ENCODE measurements at regions not wholly inside any gene's neighbourhood (a gene's known extent, or its start where the extent isn't known, plus 50 kb on each side); places are given as distances from the start of the nearest gene placed in this dataset.
"Not testable (repeated sequence)": the region's sequence is repeated elsewhere in the genome, so short reads cannot be mapped to it uniquely, and the experiment has no call there.

DNA sequence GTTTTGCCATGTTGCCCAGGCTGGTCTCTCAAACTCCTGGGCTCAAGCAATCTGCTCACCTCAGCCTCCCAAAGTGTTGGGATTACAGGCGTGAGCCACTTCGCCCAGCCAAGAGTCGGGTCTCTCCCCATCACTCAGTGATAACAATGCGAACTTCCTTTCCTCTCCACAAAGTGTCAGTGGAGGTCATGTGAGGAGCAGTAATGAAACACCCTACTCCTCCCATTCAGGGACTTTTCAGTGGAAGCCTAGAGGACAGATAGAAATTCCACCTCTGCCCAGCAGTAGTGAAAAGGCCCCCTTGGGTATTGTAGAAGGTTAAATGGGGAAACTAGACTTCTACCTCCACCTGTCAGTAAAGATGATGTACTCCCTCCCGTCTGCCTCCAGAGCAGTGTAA lies 141.9 kb upstream of the STK26 start:
- intact Hi-C loops (cut with DNase I; ENCODE audit: low total_unique reads) = no loop called here
- Histone ChIP-seq H3K9me3 (peaks cover 0 to 13% (median 6%) of the 10 kb centered on the region in 4 donors), H3K4me1 (no peaks in the 10 kb centered on the region), H3K36me3 (no peaks in the 10 kb centered on the region), H3K4me3 (no peak overlapping the region), H3K27me3 (no peaks in the 10 kb centered on the region), H3K27ac (no peak overlapping the region)
- no peak for DNase-seq
- 60 to 71% (median 65%) methylated on average over 4 to 5 of the region's 5 CpGs for WGBS, 5 donors
- TF ChIP-seq POLR2AphosphoS5 (IDR thresholded peaks at IDR 0.05) (no peak), EP300 (IDR thresholded peaks at IDR 0.05) (no peak), POLR2A (IDR thresholded peaks at IDR 0.05) (no peak)
- TF ChIP-seq, protein P1, sequence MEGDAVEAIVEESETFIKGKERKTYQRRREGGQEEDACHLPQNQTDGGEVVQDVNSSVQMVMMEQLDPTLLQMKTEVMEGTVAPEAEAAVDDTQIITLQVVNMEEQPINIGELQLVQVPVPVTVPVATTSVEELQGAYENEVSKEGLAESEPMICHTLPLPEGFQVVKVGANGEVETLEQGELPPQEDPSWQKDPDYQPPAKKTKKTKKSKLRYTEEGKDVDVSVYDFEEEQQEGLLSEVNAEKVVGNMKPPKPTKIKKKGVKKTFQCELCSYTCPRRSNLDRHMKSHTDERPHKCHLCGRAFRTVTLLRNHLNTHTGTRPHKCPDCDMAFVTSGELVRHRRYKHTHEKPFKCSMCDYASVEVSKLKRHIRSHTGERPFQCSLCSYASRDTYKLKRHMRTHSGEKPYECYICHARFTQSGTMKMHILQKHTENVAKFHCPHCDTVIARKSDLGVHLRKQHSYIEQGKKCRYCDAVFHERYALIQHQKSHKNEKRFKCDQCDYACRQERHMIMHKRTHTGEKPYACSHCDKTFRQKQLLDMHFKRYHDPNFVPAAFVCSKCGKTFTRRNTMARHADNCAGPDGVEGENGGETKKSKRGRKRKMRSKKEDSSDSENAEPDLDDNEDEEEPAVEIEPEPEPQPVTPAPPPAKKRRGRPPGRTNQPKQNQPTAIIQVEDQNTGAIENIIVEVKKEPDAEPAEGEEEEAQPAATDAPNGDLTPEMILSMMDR (IDR thresholded peaks at IDR 0.05) = no peak

DNA sequence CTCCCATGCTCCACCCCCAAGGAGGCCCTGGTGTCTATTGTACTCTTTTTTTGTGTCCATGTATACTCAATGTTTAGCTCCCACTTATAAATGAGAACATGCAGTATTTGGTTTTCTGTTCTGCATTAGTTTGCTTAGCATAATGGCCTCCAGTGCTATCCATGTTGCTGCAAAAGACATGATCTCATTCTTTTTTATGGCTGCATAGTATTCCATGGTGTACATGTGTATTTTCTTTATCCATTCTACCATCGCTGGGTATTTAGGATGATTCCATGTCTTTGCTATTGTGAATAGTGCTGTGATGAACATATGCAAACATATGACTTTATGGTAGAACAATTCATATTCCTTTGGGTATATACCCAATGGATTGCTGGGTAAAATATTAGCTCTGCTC lies 138.1 kb upstream of the STK26 start:
- H3K27me3 ChIP-seq; H3K4me1 ChIP-seq; H3K27ac ChIP-seq; intact Hi-C loops (cut with DNase I; ENCODE audit: low total_unique reads); H3K4me3 ChIP-seq; DNase-seq; H3K36me3 ChIP-seq: not testable (repeated sequence)
- H3K9me3 ChIP-seq = peaks cover 0 to 20% (median 7%) of the 10 kb centered on the region in 4 donors
- 50 to 100% (median 95%) methylated on average over 1 of the region's 1 CpG for WGBS, 5 donors

DNA sequence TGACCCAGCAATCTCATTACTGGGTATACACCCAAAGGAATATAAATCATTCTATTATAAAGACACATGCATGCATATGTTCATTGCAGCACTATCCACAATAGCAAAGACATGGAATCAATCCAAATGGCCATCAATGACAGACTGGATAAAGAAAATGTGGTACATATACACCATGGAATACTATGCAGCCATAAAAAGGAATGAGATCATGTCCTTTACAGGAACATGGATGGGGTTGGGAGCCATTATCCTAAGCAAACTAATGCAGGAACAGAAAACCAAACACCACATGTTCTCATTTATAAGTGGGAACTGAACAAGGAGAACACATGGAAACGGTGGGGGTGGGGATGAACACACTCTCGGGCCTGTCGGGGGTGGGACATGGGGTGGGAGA lies 129.2 kb upstream of the STK26 start:
- intact Hi-C loops (cut with DNase I; ENCODE audit: low total_unique reads); DNase-seq; H3K4me1 ChIP-seq; H3K27me3 ChIP-seq; H3K4me3 ChIP-seq; H3K36me3 ChIP-seq; H3K27ac ChIP-seq: not testable (repeated sequence)
- H3K9me3 ChIP-seq = peaks cover 0 to 11% (median 0%) of the 10 kb centered on the region in 4 donors
- WGBS, 5 donors = 57 to 93% (median 91%) methylated on average over 3 of the region's 3 CpGs

DNA sequence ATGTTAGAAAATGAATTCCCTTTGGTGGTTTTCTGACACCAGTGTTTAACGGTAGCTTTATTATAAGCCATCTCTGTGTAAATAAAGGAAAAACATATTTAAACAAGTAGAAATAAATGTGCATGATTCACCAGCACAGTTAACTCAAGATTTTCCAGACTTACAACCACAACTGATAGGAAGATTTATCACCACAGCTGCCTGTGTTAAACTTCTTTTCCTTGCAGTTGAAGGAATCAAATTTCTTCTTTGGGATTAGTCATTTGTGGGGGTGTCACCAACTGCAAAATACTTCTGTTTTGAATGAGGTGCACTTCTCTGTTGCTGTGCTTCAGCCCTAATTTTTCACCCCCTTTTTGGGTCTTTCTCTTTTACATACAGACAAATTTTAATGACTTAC lies 128.1 kb upstream of the STK26 start:
- Histone ChIP-seq H3K27me3 (no peaks in the 10 kb centered on the region), H3K27ac (no peak overlapping the region), H3K36me3 (no peaks in the 10 kb centered on the region), H3K4me1 (no peaks in the 10 kb centered on the region), H3K9me3 (peaks cover 0 to 11% (median 0%) of the 10 kb centered on the region in 4 donors), H3K4me3 (no peak overlapping the region)
- TF ChIP-seq, protein P1 (IDR thresholded peaks at IDR 0.05) = no peak
- TF ChIP-seq POLR2A (IDR thresholded peaks at IDR 0.05) = no peak
- intact Hi-C loops (cut with DNase I; ENCODE audit: low total_unique reads) = no loop called here
- DNase-seq = peak in 1 of 2 donors; percentile 3
- WGBS, 5 donors = 6 to 29% (median 11%) methylated on average over 1 of the region's 1 CpG

DNA sequence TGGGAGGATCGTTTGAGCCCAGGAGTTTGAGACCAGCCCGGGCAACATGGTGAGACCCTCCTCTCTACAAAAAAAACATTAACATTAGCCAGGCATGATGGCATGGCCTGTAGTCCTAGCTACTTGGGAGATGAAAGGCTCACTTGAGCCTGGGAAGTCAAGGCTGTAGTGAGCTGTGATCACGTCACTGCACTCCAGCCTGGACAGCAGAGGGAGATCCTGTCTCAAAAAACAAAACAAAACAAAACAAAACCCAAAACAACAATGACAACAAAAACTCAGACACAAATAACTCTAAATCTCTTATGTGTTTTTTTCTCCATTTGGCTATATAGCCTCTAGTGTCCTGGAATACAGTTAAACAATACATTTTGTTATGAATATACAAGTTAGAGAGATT lies 127.3 kb upstream of the STK26 start:
- DNase-seq = no peak
- TF ChIP-seq POLR2AphosphoS5 (IDR thresholded peaks at IDR 0.05) (no peak), EP300 (IDR thresholded peaks at IDR 0.05) (no peak), POLR2A (IDR thresholded peaks at IDR 0.05) (no peak)
- TF ChIP-seq, protein P1 (IDR thresholded peaks at IDR 0.05) = no peak
- Histone ChIP-seq H3K9me3 (peaks cover 0 to 11% (median 0%) of the 10 kb centered on the region in 4 donors), H3K36me3 (no peaks in the 10 kb centered on the region), H3K27me3 (no peaks in the 10 kb centered on the region), H3K4me3 (no peak overlapping the region), H3K4me1 (no peaks in the 10 kb centered on the region), H3K27ac (no peak overlapping the region)
- WGBS, 5 donors = 44 to 76% (median 55%) methylated on average over 3 of the region's 3 CpGs
- intact Hi-C loops (cut with DNase I; ENCODE audit: low total_unique reads) = no loop called here

DNA sequence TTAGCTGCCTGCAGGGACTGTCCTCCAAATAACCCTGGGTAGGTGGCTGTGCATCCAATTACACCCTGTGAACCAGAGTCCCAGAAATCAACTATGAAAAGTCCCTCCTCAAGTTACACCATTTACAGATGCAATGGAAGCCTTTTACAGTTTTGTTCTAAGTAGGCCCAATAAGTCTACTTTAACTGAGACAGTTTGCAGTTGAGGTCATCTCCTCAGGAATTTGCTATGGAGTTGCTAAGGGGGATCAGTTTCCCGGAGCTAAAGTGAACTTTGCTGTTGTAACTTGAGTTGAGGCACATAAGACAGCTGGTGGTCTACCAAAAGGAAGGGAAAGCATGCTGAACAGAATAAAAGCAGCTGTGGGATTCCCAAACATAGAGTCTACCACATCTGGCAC lies 121.6 kb upstream of the STK26 start:
- no peaks in the 10 kb centered on the region for H3K36me3 ChIP-seq
- no peaks in the 10 kb centered on the region for H3K4me1 ChIP-seq
- no peak for DNase-seq
- H3K9me3 ChIP-seq = no peaks in the 10 kb centered on the region
- H3K4me3 ChIP-seq = no peak overlapping the region
- WGBS, 5 donors = 33 to 53% (median 52%) methylated on average over 1 of the region's 1 CpG
- peaks cover 0 to 12% (median 0%) of the 10 kb centered on the region in 3 donors for H3K27me3 ChIP-seq
- no peak overlapping the region for H3K27ac ChIP-seq
- intact Hi-C loops (cut with DNase I; ENCODE audit: low total_unique reads) = no loop called here
- TF ChIP-seq, protein P1 (IDR thresholded peaks at IDR 0.05) = no peak
- TF ChIP-seq EP300 (IDR thresholded peaks at IDR 0.05) (no peak), POLR2AphosphoS5 (IDR thresholded peaks at IDR 0.05) (no peak), POLR2A (IDR thresholded peaks at IDR 0.05) (no peak)
